C4-2B (cell line): ENCODE measurements at regions not wholly inside any gene's neighbourhood (a gene's known extent, or its start where the extent isn't known, plus 50 kb on each side); places are given as distances from the start of the nearest gene placed in this dataset.

Experiments used
- H3K27ac ChIP-seq: fragments of 450-650 bp; 2 replicates; pipeline ENCODE4 v1.5.1; 2017
- ZFX ChIP-seq: fragments of 450-650 bp; IDR thresholded peaks from 2 replicates; pipeline ENCODE4 v1.6.1; 2017
- TF ChIP-seq, protein P1 (sequence below): fragments of 450-650 bp; conservative IDR thresholded peaks from 2 replicates; pipeline ENCODE4 v1.5.1; 2017; ENCODE audit warnings: mild to moderate bottlenecking

DNA sequence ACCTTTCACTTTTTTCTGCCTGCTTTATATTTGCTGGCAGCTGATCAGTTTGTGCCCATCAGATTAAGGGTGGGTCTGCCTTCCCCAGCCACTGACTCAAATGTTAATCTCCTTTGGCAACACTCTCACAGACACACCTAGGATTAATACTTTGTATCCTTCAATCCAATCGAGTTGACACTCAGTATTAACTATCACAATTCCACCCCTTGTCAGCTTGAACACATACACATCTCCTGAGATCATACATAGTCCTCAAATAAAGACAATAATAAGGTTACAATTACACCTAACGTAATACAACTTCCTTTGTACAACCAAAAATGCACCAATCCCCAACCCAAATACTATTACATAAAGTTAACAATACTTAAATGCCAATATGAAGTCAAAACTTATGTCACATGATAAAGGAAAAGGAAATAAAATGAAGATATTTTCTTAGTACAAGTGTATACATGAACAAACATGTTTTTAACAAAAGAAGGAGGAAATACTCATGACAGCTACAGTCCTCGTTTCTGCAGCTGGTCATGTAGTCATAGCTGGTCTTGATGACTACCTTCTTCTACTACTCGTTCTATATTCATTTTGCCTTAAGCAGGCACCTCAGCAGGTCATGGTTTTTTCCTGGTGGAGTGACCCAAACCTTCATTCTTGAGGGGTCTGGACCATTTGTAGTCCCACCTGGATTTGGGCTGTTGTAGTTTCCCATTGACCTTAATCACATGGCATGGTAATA is 96.7 kb upstream of the CABCOCO1 start:
- TF ChIP-seq, protein P1, sequence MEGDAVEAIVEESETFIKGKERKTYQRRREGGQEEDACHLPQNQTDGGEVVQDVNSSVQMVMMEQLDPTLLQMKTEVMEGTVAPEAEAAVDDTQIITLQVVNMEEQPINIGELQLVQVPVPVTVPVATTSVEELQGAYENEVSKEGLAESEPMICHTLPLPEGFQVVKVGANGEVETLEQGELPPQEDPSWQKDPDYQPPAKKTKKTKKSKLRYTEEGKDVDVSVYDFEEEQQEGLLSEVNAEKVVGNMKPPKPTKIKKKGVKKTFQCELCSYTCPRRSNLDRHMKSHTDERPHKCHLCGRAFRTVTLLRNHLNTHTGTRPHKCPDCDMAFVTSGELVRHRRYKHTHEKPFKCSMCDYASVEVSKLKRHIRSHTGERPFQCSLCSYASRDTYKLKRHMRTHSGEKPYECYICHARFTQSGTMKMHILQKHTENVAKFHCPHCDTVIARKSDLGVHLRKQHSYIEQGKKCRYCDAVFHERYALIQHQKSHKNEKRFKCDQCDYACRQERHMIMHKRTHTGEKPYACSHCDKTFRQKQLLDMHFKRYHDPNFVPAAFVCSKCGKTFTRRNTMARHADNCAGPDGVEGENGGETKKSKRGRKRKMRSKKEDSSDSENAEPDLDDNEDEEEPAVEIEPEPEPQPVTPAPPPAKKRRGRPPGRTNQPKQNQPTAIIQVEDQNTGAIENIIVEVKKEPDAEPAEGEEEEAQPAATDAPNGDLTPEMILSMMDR = no peak
- no peak for TF ChIP-seq ZFX
- H3K27ac ChIP-seq = no peak overlapping the region

DNA sequence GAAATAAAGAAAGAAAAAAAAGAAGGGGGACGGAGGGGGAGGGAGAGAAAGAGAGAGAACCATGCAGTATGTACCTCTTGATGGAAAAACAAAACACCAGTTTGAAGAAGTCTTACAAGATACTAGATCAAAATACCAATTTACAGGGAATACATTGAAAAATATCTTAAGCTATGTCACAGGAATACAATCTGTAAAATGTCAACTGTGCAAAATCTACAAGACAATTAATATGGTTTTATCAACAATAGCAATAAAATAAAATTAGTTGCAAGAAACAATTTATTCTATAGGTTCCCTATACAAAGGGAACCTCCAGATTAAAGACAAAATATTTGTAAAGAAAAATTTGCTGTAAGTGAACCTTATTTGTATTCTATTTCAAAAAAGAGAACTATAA is 98.3 kb upstream of the CABCOCO1 start:
- no peak overlapping the region for H3K27ac ChIP-seq
- TF ChIP-seq, protein P1 = no peak
- no peak for TF ChIP-seq ZFX

DNA sequence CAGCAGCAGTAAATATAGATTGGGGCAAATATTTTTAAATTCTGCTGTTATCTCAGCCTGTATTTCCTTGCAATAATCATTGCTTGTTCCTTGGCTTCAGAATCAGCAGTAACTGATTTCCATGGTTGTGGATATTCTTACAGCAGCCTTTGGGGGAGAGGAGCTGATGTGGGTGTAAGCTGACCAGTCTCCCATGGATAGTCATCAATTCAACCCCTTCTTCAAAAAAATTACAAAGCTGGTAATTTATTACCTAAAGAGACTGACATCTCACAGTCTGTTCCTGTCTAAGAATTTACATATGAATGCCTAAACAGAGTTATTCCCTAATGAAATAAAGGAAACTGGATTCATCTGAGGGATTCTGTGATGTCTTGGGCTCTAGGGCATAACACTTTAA is 103.1 kb upstream of the CABCOCO1 start:
- TF ChIP-seq ZFX = no peak
- TF ChIP-seq, protein P1 = no peak
- no peak overlapping the region for H3K27ac ChIP-seq

DNA sequence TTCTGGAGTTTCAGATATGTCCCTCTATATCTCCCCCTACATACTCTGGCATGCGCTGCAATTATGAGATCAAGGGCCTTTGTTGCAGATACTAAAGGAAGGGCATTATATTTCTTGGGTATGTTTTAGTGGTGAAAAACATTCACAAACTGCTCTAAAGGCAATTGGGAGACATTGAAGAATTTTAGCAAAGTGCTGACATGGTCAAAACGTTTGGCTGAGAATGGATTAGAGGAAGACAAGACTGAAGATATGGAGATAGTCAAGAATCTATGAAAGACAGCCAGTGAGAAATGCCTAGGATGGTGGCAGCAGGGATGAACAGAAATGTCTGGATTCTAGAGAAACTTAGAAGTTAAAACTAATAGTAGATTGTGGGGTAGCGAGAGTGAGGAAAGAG is 104.5 kb upstream of the CABCOCO1 start:
- H3K27ac ChIP-seq = no peak overlapping the region

DNA sequence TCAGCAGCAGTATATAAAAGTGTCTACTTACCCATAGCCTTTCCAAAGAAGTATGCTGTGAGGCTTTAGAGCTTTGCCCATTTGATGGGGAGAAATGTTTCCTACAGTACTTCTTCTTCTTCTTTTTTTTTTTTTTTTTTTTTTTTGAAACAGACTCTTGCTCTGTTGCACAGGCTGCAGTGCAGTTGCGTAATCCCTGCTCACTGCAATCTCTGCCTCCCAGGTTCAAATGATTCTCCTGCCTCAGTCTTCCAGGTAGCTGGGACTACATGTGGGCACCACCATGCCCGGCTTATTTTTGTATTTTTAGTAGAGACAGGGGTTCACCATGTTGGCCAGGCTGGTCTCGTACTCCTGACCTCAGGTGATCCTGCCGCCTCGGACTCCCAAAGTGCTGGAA is 101.7 kb upstream of the TMEM26 start:
- TF ChIP-seq, protein P1 = no peak
- TF ChIP-seq ZFX = no peak
- H3K27ac ChIP-seq = no peak overlapping the region

More for the DNA sequence above, 104.5 kb upstream of the CABCOCO1 start:
- TF ChIP-seq, protein P1 = no peak
- no peak for TF ChIP-seq ZFX

DNA sequence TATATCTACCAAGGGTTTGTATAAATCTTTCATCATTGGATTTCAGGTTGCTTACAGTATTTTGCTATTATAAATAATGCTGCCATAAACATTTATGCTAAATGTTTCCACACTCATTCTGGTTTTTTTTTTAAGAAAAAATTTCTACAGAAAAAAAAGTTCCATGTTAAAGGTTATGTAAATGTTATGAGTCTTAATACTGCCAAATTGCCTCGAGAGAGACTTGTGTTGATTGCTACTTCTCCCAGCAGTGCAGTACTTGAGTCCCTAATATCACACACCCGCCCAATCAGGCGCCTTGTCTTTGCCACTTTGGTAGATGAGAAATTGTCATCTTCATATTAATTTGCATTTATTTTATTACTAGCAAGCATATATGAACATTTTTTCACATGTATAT is 96.7 kb upstream of the TMEM26 start:
- no peak overlapping the region for H3K27ac ChIP-seq
- TF ChIP-seq, protein P1 = no peak
- no peak for TF ChIP-seq ZFX

DNA sequence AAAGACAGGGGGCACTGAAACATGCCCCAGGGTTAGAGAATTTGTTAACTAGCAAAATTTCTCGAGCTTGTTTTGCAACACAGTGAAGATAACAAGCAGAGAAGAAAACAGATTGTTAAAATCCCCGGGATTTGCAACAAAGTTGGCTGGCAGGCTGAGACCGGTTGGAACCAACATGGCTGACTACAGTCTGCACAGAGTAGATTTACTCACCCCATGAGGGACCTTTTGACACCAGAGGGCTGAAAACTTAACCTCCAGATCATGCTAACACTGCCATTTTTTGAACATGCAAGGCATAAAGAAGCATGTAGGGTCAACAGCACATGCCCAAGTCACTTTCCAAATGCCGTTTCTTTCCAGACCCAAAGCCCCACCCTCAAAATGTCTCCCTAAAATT is 95.2 kb upstream of the TMEM26 start:
- TF ChIP-seq, protein P1 = no peak
- TF ChIP-seq ZFX = no peak
- no peak overlapping the region for H3K27ac ChIP-seq
